GM20000 (cell line): ENCODE measurements at regions not wholly inside any gene's neighbourhood (a gene's known extent, or its start where the extent isn't known, plus 50 kb on each side); places are given as distances from the start of the nearest gene placed in this dataset.
"Not testable (repeated sequence)": the region's sequence is repeated elsewhere in the genome, so short reads cannot be mapped to it uniquely, and the experiment has no call there.

Experiments used
- DNase-seq: peaks from one replicate; pipeline ENCODE4 v3.0.0; 2012; ENCODE audit warnings: low spot score
- CTCF ChIP-seq: IDR thresholded peaks from 2 replicates; pipeline ENCODE4 v1.5.1; 2012; ENCODE audit warnings: mild to moderate bottlenecking, control low read depth; ENCODE audit errors: extremely low read depth, missing control alignments

- no peak for TF ChIP-seq CTCF
- no peak for DNase-seq
Measured at GRCh38 chr17:43315369-43315768, 81.6 kb upstream of the RNU2-1 start.

GRCh38 chr17:43314611-43315011 is 80.8 kb upstream of the RNU2-1 start:
- TF ChIP-seq CTCF: no peak
- DNase-seq: peak; percentile 23

- no peak for DNase-seq
- TF ChIP-seq CTCF: no peak
Measured at GRCh38 chr17:43312011-43312410, 78.2 kb upstream of the RNU2-1 start.

GRCh38 chr17:43309505-43310332 is 75.9 kb upstream of the RNU2-1 start:
- DNase-seq: no peak
- TF ChIP-seq CTCF: no peak

- no peak for TF ChIP-seq CTCF
- no peak for DNase-seq
Measured at GRCh38 chr17:43308999-43309398, 75.2 kb upstream of the RNU2-1 start.

GRCh38 chr17:43304792-43305191 is 71.0 kb upstream of the RNU2-1 start:
- not testable (repeated sequence) for DNase-seq

- not testable (repeated sequence) for DNase-seq
Measured at GRCh38 chr17:43303049-43303448, 69.3 kb upstream of the RNU2-1 start.

- not testable (repeated sequence) for DNase-seq
Measured at GRCh38 chr17:43299300-43300076, 65.7 kb upstream of the RNU2-1 start.

GRCh38 chr17:43289670-43290069 is 55.9 kb upstream of the RNU2-1 start:
- DNase-seq: not testable (repeated sequence)

- not testable (repeated sequence) for DNase-seq
Measured at GRCh38 chr17:43283606-43284005, 49.8 kb upstream of the RNU2-1 start.
